RWPE1 (cell line): ENCODE measurements at regions not wholly inside any gene's neighbourhood (a gene's known extent, or its start where the extent isn't known, plus 50 kb on each side); places are given as distances from the start of the nearest gene placed in this dataset.

ENCODE experiments used
- CTCF ChIA-PET: fragments of 350-600 bp; sonication (Branson Sonifier 250); formaldehyde crosslinking; extraction: SDS; loops from one replicate; lab custom pipeline; 2021; lab: Yijun Ruan, JAX
- POLR2A ChIA-PET: fragments of 400-600 bp; formaldehyde crosslinking; extraction: SDS; loops from one replicate; lab custom pipeline; 2020; ENCODE audit warnings: antibody characterized with exemption; ENCODE audit not compliant: low non-redundant PET; lab: Yijun Ruan, JAX
- DNase-seq: peaks from one replicate; pipeline ENCODE4 v3.0.0; 2012; ENCODE audit warnings: low spot score
- H3K27ac ChIP-seq: fragments of 450-650 bp; 2 replicates; pipeline ENCODE4 v1.5.1; 2017
- CTCF ChIP-seq: fragments of 450-650 bp; conservative IDR thresholded peaks from 2 replicates; pipeline ENCODE4 v1.5.1; 2017; ENCODE audit warnings: low read depth, mild to moderate bottlenecking

GRCh38 chr6:17047889-17048288, 54.0 kb upstream of the STMND1 start:
- ChIA-PET POLR2A (no interaction called here), CTCF (interaction anchor here (0.6 kb wide), 1 partner anchor 17 kb away, joined by 3 read pairs; no protein-coding TSS in a partner anchor)
- no peak for TF ChIP-seq CTCF
- H3K27ac ChIP-seq = no peak overlapping the region
- no peak for DNase-seq

- no peak overlapping the region for H3K27ac ChIP-seq
- ChIA-PET CTCF (interaction anchor here (0.6 kb wide), 1 partner anchor 287 kb away, joined by 3 read pairs; no protein-coding TSS in a partner anchor), POLR2A (no interaction called here)
- no peak for DNase-seq
- TF ChIP-seq CTCF = no peak
These were observed 56.1 kb upstream of the STMND1 start for GRCh38 chr6:17045581-17046322.

GRCh38 chr6:17043148-17043522, 58.7 kb upstream of the STMND1 start:
- no peak for TF ChIP-seq CTCF
- ChIA-PET CTCF (no interaction called here), POLR2A (no interaction called here)
- no peak for DNase-seq
- H3K27ac ChIP-seq = no peak overlapping the region

GRCh38 chr6:17042422-17043147, 59.3 kb upstream of the STMND1 start:
- CTCF ChIA-PET = no interaction called here
- TF ChIP-seq CTCF = peak; percentile 53
- POLR2A ChIA-PET = no interaction called here
- peak; percentile 59 for DNase-seq
- H3K27ac ChIP-seq = no peak overlapping the region

GRCh38 chr6:17039266-17039665, 62.6 kb upstream of the STMND1 start:
- DNase-seq = no peak
- POLR2A ChIA-PET = no interaction called here
- no peak overlapping the region for H3K27ac ChIP-seq
- CTCF ChIA-PET = no interaction called here
- TF ChIP-seq CTCF = no peak

GRCh38 chr6:17038316-17038715, 63.5 kb upstream of the STMND1 start:
- ChIA-PET POLR2A (no interaction called here), CTCF (no interaction called here)
- no peak for TF ChIP-seq CTCF
- DNase-seq = no peak
- H3K27ac ChIP-seq = no peak overlapping the region
